ENCODE measurements at regions not wholly inside any gene's neighbourhood (a gene's known extent, or its start where the extent isn't known, plus 50 kb on each side); places are given as distances from the start of the nearest gene placed in this dataset.
A peak's percentile ranks its signal among the peaks of the same experiment; 100 is the strongest.
"Not testable (repeated sequence)": the region's sequence is repeated elsewhere in the genome, so short reads cannot be mapped to it uniquely, and the experiment has no call there.

- DNase-seq = no peak
Observed at GRCh38 chr9:38181866-38182265, 112.8 kb upstream of the SHB start.

- DNase-seq = no peak
Observed at GRCh38 chr9:38181232-38181631, 112.2 kb upstream of the SHB start.

GRCh38 chr9:38180656-38181055 is 111.6 kb upstream of the SHB start:
- DNase-seq = no peak

- no peak for DNase-seq
Observed at GRCh38 chr9:38179965-38180364, 110.9 kb upstream of the SHB start.

- DNase-seq = no peak
Observed at GRCh38 chr9:38178237-38178636, 109.2 kb upstream of the SHB start.

GRCh38 chr9:38177680-38178079 is 108.7 kb upstream of the SHB start:
- DNase-seq = no peak

- DNase-seq = no peak
Observed at GRCh38 chr9:38176251-38176650, 107.2 kb upstream of the SHB start.

GRCh38 chr9:38175423-38175822 is 106.4 kb upstream of the SHB start:
- DNase-seq = no peak

GRCh38 chr9:38172586-38172985 is 103.6 kb upstream of the SHB start:
- DNase-seq = no peak

- no peak for DNase-seq
Observed at GRCh38 chr9:38171926-38172325, 102.9 kb upstream of the SHB start.

- no peak for DNase-seq
Observed at GRCh38 chr9:38171538-38171884, 102.5 kb upstream of the SHB start.

GRCh38 chr9:38170763-38171537 is 101.9 kb upstream of the SHB start:
- DNase-seq = peak; percentile 30

- DNase-seq = not testable (repeated sequence)
Observed at GRCh38 chr9:38170155-38170554, 101.1 kb upstream of the SHB start.

- no peak for DNase-seq
Observed at GRCh38 chr9:38166501-38166900, 97.5 kb upstream of the SHB start.

- no peak for DNase-seq
Observed at GRCh38 chr9:38164659-38165221, 95.7 kb upstream of the SHB start.

GRCh38 chr9:38163518-38163917 is 94.5 kb upstream of the SHB start:
- no peak for DNase-seq

GRCh38 chr9:38162332-38163211 is 93.5 kb upstream of the SHB start:
- no peak for DNase-seq

- DNase-seq = peak; percentile 85
Observed at GRCh38 chr9:38160613-38161215, 91.7 kb upstream of the SHB start.

- no peak for DNase-seq
Observed at GRCh38 chr9:38159599-38159998, 90.6 kb upstream of the SHB start.

- no peak for DNase-seq
Observed at GRCh38 chr9:38158628-38159027, 89.6 kb upstream of the SHB start.

- no peak for DNase-seq
Observed at GRCh38 chr9:38157711-38158110, 88.7 kb upstream of the SHB start.

GRCh38 chr9:38154501-38155421 is 85.7 kb upstream of the SHB start:
- DNase-seq = no peak
